GM12873 (cell line): ENCODE measurements at regions not wholly inside any gene's neighbourhood (a gene's known extent, or its start where the extent isn't known, plus 50 kb on each side); places are given as distances from the start of the nearest gene placed in this dataset.

Experiments used
- TF ChIP-seq, protein P1 (sequence below): IDR thresholded peaks from 2 replicates; pipeline ENCODE4 v1.5.1; 2012; ENCODE audit warnings: low read depth, mild to moderate bottlenecking, moderate library complexity, low read length, control low read depth; ENCODE audit not compliant: insufficient read depth; ENCODE audit errors: missing control alignments

DNA sequence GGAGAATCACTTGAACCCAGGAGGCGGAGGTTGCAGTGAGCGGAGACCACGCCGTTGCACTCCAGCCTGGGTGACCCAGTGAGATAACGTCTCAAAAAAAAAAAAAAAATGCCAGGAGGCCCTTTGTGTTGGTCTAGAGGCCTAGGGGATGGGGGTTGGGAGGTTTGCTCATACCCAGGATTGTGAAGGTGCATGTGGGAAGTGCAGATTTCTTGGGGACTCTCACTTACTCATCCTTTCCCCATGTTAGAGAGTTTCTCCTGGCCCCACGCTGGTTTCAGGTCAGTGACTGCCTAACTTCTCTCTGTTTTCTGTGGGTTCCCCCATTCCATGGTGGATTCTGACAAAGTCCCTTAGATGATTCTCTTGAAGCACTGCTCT lies 471.5 kb upstream of the CNTNAP2 start:
- TF ChIP-seq, protein P1, sequence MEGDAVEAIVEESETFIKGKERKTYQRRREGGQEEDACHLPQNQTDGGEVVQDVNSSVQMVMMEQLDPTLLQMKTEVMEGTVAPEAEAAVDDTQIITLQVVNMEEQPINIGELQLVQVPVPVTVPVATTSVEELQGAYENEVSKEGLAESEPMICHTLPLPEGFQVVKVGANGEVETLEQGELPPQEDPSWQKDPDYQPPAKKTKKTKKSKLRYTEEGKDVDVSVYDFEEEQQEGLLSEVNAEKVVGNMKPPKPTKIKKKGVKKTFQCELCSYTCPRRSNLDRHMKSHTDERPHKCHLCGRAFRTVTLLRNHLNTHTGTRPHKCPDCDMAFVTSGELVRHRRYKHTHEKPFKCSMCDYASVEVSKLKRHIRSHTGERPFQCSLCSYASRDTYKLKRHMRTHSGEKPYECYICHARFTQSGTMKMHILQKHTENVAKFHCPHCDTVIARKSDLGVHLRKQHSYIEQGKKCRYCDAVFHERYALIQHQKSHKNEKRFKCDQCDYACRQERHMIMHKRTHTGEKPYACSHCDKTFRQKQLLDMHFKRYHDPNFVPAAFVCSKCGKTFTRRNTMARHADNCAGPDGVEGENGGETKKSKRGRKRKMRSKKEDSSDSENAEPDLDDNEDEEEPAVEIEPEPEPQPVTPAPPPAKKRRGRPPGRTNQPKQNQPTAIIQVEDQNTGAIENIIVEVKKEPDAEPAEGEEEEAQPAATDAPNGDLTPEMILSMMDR, result no peak

DNA sequence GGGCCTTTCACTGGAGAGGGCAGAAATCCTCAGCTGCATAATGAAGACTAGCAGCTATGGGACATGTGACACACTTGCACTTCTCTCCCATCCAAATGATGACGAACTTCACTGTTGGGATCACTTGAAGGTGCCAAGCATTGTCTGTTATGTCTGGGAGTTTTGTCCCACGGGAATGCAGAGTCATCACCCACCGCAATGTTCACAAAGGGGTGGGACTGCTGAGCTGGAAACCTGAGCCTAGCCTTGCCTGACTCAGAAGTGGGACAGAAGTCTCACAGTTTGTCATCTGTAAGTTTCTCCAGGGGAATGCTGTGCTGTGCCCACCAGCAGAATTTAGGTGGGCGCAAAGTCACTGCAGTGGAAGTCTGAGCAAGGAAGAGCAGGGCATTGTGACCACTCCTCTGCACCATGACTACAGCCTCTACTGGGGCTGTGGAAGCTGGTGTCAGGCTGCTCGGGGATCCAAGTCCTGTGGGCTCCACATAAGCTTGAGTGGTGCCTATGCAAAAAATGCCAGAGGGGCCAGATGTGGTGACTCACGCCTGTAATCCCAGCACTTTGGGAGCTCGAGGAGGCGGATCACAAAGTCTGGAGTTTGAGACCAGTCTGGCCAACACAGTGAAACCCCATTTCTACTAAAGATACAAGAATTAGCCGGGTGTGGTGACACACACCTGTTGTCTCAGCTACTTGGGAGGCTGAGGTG lies 472.0 kb upstream of the CNTNAP2 start:
- TF ChIP-seq, protein P1, result no peak

DNA sequence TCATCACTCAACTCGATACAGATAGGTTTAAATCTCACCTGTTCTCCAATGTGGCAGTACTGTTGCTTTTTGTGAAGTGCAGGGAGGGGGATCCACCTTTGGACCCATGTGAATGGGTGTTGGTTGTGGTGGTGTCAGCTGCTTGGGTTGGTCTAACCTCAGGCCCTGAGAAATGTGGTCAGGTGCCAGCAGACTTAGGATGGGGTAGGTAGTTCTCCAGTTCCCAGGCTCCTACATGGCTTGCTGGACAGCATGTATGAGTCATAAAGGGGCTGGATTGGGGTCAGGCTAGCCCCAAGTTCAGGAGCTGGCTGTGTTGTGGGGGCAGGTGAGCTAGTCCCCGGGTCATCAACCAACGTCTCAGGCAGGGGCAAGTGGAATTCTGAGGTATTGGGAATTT lies 472.6 kb upstream of the CNTNAP2 start:
- TF ChIP-seq, protein P1, result no peak

DNA sequence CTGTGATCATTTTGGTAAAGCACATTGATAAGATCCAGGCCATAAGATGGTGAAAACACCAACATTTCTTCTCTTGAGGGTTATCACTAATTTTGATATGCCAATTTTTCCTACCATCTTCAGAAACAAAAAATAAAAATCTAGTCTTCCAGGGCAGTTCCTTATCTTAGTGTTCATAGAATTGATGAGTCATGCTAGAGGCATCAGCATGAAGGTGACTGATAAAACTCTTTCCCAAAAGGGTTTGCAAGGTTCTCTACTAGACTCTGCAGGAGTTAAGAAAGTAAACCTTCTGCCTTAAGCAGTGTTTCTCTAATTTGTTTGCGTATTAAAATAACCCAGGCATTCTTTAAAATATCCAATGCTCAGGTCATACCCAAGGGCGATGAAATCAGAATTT lies 483.1 kb upstream of the CNTNAP2 start:
- TF ChIP-seq, protein P1, result no peak

DNA sequence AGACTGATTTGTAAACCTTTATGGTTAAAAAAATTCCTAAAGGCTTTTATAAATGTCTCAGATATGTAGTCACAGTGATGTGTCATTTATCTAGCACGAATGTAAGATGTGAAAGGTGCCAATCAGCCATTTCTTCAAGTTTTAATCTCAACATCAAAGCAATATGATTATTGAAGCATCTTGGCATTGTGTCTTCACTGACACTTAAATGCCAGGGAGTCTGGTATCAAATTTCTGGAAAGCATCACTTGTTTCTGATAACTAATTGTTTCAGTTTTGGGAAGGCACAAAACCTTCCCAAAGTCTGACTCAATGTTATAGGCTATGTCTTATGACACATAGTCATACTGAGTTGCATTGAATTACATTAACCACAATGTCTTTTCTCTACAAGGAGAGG lies 492.0 kb upstream of the CNTNAP2 start:
- TF ChIP-seq, protein P1, result no peak

DNA sequence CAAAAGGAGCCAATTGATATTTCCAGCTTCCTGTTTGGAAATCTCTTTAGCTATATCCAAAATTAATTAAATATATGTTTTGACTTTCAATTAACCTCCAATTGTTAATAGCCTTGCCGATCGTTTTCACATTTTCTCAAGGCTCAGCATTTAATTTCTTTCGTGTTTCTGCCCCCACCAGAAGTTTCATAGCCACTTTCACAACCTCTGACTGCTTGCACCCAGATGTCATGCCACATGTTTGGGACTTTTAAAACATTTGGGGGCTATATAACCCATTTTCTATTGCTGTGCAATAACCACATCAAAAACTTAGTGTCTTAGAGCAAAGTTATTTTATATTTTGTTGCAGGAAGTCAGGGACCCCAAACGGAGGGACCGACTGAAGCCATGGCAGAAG lies 510.6 kb upstream of the CNTNAP2 start:
- TF ChIP-seq, protein P1, result no peak

DNA sequence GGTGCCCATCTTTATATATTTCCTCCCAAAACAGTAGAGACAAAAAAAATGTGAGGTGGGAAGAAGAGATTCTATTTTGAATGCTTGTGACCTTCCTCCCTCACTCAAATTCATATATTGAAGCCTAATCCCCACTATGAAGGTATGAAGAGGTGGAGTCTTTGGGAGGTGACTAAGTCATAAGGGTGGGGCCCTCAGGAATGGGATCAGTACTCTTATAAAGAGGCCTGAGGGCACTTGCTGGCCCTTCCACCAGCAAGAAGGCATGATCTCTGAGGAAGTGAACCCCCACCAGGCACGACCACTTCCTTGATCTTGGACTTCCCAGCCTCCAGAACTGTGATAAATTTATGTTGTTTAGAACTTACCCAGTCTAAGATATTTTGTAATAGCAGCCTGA lies 517.2 kb upstream of the CNTNAP2 start:
- TF ChIP-seq, protein P1, result no peak

DNA sequence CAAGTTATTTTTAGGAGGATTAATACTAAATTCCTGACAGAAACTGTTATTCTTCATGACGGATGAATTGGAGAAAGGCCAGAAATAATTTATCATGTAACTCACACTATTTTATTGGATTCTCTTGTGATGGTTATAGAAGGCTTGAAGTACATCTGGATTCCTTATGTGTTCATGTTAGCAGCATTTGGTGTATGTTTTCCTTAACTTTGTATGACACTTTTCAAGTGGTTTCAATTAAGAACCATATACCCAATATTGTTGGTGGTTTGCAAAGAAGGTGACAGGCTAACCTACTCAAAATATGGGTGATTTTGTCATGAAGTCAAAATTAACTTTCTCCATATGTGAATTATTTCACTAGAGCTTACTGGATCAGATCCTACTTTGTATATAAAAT lies 532.2 kb upstream of the CNTNAP2 start:
- TF ChIP-seq, protein P1, result no peak
